HEK293 (cell line): ENCODE measurements at regions not wholly inside any gene's neighbourhood (a gene's known extent, or its start where the extent isn't known, plus 50 kb on each side); places are given as distances from the start of the nearest gene placed in this dataset.

Experiments used
- CTCF ChIA-PET: fragments of 350-600 bp; formaldehyde crosslinking; extraction: SDS; loops from one replicate; lab custom pipeline; 2021; ENCODE audit warnings: antibody characterized with exemption; lab: Yijun Ruan, JAX
- POLR2A ChIA-PET: fragments of 300-600 bp; formaldehyde crosslinking; extraction: SDS; loops from one replicate; lab custom pipeline; 2020; ENCODE audit warnings: antibody characterized with exemption, inconsistent platforms; lab: Yijun Ruan, JAX
- H3K27ac ChIP-seq: fragments of 200-500 bp; sonication (Bioruptor generic); 2 replicates; pipeline ENCODE4 v1.5.1; 2014; ENCODE audit warnings: low read depth, low read length, control low read depth, inconsistent platforms; ENCODE audit errors: extremely low read depth
- H3K36me3 ChIP-seq, 2 experiments: fragments of 200-500 bp in 1 of 2; sonication (Bioruptor generic) in 1 of 2; 1 replicate in 1 of 2; 2 replicates in 1 of 2; pipeline ENCODE4 v1.5.1; 2014 to 2017; ENCODE audit warnings: inconsistent platforms in 2 of 2, low read length in 2 of 2; ENCODE audit not compliant: control insufficient read depth in 2 of 2, insufficient read depth in 1 of 2
- H3K4me1 ChIP-seq: fragments of 200-500 bp; sonication (Bioruptor generic); 2 replicates; pipeline ENCODE4 v1.5.1; 2014; ENCODE audit warnings: mild to moderate bottlenecking, low read length, inconsistent platforms; ENCODE audit not compliant: control insufficient read depth, insufficient read depth
- H3K4me3 ChIP-seq: 2 replicates; pipeline ENCODE4 v1.5.1; 2011; ENCODE audit warnings: low read depth, mild to moderate bottlenecking, control low read depth, low read length, moderate library complexity
- H3K9me3 ChIP-seq: fragments of 200-500 bp; sonication (Bioruptor generic); 2 replicates; pipeline ENCODE4 v1.5.1; 2014; ENCODE audit warnings: low read depth, low read length, inconsistent platforms; ENCODE audit not compliant: control insufficient read depth, insufficient read depth
- EGR2 ChIP-seq: fragments of 450-650 bp; formaldehyde crosslinking; IDR thresholded peaks from 2 replicates; pipeline ENCODE4 v1.5.1; 2016; ENCODE audit warnings: low read depth, missing biosample characterization, missing genetic modification characterization
- OSR2 ChIP-seq: fragments of 450-650 bp; formaldehyde crosslinking; IDR thresholded peaks from 2 replicates; pipeline ENCODE4 v1.5.1; 2016; ENCODE audit warnings: missing biosample characterization, missing genetic modification characterization
- ZIC2 ChIP-seq: fragments of 450-650 bp; formaldehyde crosslinking; IDR thresholded peaks from 2 replicates; pipeline ENCODE4 v1.5.1; 2016; ENCODE audit warnings: missing biosample characterization, missing genetic modification characterization
- ZNF146 ChIP-seq: fragments of 450-650 bp; formaldehyde crosslinking; IDR thresholded peaks from 2 replicates; pipeline ENCODE4 v1.5.1; 2016; ENCODE audit warnings: missing biosample characterization, missing genetic modification characterization
- ZNF223 ChIP-seq: fragments of 450-650 bp; formaldehyde crosslinking; IDR thresholded peaks from 2 replicates; pipeline ENCODE4 v1.5.1; 2016; ENCODE audit warnings: missing biosample characterization, missing genetic modification characterization
- ZNF292 ChIP-seq: fragments of 450-650 bp; formaldehyde crosslinking; IDR thresholded peaks from 2 replicates; pipeline ENCODE4 v1.5.1; 2016; ENCODE audit warnings: low read depth, missing biosample characterization, missing genetic modification characterization, borderline replicate concordance
- ZNF311 ChIP-seq: fragments of 450-650 bp; formaldehyde crosslinking; IDR thresholded peaks from 2 replicates; pipeline ENCODE4 v1.5.1; 2017; ENCODE audit warnings: missing biosample characterization, missing genetic modification characterization, borderline replicate concordance
- ZNF366 ChIP-seq: fragments of 450-650 bp; formaldehyde crosslinking; conservative IDR thresholded peaks from 2 replicates; pipeline ENCODE4 v1.5.1; 2016; ENCODE audit warnings: missing biosample characterization, missing genetic modification characterization
- ZNF629 ChIP-seq: fragments of 450-650 bp; formaldehyde crosslinking; IDR thresholded peaks from 2 replicates; pipeline ENCODE4 v1.5.1; 2017; ENCODE audit warnings: missing biosample characterization, missing genetic modification characterization
- ZNF776 ChIP-seq: fragments of 450-650 bp; formaldehyde crosslinking; IDR thresholded peaks from 2 replicates; pipeline ENCODE4 v1.5.0; 2017; ENCODE audit warnings: missing biosample characterization, missing genetic modification characterization, borderline replicate concordance
- ZNF785 ChIP-seq: fragments of 450-650 bp; formaldehyde crosslinking; IDR thresholded peaks from 2 replicates; pipeline ENCODE4 v1.5.1; 2016; ENCODE audit warnings: missing biosample characterization, missing genetic modification characterization
- ZSCAN16 ChIP-seq: fragments of 450-650 bp; formaldehyde crosslinking; IDR thresholded peaks from 2 replicates; pipeline ENCODE4 v1.5.1; 2016; ENCODE audit warnings: missing biosample characterization, missing genetic modification characterization
- TF ChIP-seq, protein P1 (sequence below): fragments of 450-650 bp; formaldehyde crosslinking; IDR thresholded peaks from 2 replicates; pipeline ENCODE4 v1.5.1; 2016; ENCODE audit warnings: missing biosample characterization, missing genetic modification characterization
- TF ChIP-seq, protein P2 (sequence below): fragments of 450-650 bp; formaldehyde crosslinking; IDR thresholded peaks from 2 replicates; pipeline ENCODE4 v1.5.1; 2016; ENCODE audit warnings: missing biosample characterization, missing genetic modification characterization
- TF ChIP-seq, protein P3 (sequence below): fragments of 450-650 bp; formaldehyde crosslinking; IDR thresholded peaks from 2 replicates; pipeline ENCODE4 v1.5.1; 2016; ENCODE audit warnings: missing biosample characterization, missing genetic modification characterization, borderline replicate concordance
- TF ChIP-seq, protein P4 (sequence below): fragments of 450-650 bp; formaldehyde crosslinking; IDR thresholded peaks from 2 replicates; pipeline ENCODE4 v1.5.1; 2017; ENCODE audit warnings: missing biosample characterization, missing genetic modification characterization

DNA sequence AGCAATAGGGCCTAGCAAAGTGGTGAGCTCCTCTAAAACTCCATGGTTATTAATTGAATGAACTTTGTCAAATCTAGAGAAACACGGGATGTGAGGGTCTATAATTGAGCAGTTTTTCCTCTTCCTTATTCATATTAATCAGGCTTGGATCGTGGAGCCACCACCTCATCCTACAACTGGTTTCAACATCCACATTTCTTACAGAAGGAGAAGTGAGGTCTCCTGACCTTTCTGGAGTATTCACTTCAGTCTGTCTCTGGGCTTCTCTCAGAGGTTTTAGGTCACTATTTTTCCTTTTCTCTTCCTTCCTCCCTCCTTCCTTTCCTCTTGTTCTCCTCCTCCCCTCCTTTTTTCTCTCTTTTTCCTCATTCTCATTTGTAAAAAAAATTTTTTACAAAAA is 177.3 kb upstream of the ACTBL2 start (continued):
- TF ChIP-seq, protein P1, sequence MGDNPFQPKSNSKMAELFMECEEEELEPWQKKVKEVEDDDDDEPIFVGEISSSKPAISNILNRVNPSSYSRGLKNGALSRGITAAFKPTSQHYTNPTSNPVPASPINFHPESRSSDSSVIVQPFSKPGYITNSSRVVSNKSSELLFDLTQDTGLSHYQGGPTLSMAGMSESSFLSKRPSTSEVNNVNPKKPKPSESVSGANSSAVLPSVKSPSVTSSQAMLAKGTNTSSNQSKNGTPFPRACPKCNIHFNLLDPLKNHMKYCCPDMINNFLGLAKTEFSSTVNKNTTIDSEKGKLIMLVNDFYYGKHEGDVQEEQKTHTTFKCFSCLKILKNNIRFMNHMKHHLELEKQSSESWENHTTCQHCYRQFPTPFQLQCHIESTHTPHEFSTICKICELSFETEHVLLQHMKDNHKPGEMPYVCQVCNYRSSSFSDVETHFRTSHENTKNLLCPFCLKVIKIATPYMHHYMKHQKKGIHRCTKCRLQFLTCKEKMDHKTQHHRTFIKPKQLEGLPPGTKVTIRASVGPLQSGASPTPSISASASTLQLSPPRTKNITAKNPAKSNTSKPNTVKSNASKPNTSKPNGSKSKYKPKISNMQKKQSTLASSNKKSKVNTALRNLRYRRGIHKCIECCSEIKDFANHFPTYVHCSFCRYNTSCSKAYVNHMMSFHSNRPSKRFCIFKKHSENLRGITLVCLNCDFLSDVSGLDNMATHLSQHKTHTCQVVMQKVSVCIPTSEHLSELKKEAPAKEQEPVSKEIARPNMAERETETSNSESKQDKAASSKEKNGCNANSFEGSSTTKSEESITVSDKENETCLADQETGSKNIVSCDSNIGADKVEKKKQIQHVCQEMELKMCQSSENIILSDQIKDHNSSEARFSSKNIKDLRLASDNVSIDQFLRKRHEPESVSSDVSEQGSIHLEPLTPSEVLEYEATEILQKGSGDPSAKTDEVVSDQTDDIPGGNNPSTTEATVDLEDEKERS (tag by site-specific recombination): no peak
- TF ChIP-seq ZNF292 (tag by site-specific recombination) (no peak), ZNF366 (tag by site-specific recombination) (no peak), OSR2 (tag by site-specific recombination) (no peak), ZNF629 (tag by site-specific recombination) (no peak)

DNA sequence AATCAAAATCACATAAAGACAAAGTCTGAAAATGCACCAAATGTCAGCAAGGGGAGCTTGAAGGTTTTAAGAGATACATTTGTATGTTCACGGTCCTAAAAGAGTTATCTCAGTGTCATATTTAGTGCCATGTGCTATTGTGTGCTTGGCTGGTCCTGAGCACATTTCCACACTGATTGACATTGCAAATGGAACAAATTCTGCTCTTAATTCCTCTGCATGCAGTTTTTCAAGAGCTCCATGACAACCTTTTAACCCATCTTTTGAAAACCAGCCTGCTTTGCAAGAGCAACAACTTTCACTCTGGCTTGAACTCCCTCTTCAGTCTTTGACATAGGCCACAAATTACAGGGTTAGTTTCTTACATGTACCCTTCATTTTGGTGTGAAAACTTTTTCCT is 175.4 kb upstream of the ACTBL2 start:
- POLR2A ChIA-PET: no interaction called here
- TF ChIP-seq EGR2 (tag by site-specific recombination): no peak
- TF ChIP-seq, protein P2, sequence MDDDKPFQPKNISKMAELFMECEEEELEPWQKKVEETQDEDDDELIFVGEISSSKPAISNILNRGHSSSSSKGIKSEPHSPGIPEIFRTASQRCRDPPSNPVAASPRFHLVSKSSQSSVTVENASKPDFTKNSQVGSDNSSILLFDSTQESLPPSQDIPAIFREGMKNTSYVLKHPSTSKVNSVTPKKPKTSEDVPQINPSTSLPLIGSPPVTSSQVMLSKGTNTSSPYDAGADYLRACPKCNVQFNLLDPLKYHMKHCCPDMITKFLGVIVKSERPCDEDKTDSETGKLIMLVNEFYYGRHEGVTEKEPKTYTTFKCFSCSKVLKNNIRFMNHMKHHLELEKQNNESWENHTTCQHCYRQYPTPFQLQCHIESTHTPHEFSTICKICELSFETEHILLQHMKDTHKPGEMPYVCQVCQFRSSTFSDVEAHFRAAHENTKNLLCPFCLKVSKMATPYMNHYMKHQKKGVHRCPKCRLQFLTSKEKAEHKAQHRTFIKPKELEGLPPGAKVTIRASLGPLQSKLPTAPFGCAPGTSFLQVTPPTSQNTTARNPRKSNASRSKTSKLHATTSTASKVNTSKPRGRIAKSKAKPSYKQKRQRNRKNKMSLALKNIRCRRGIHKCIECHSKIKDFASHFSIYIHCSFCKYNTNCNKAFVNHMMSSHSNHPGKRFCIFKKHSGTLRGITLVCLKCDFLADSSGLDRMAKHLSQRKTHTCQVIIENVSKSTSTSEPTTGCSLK (tag by site-specific recombination): no peak
- no peak for TF ChIP-seq ZIC2 (tag by site-specific recombination)
- no peak for TF ChIP-seq ZNF311 (tag by site-specific recombination)
- TF ChIP-seq ZNF785 (tag by site-specific recombination): no peak
- TF ChIP-seq, protein P3, sequence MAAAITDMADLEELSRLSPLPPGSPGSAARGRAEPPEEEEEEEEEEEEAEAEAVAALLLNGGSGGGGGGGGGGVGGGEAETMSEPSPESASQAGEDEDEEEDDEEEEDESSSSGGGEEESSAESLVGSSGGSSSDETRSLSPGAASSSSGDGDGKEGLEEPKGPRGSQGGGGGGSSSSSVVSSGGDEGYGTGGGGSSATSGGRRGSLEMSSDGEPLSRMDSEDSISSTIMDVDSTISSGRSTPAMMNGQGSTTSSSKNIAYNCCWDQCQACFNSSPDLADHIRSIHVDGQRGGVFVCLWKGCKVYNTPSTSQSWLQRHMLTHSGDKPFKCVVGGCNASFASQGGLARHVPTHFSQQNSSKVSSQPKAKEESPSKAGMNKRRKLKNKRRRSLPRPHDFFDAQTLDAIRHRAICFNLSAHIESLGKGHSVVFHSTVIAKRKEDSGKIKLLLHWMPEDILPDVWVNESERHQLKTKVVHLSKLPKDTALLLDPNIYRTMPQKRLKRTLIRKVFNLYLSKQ (tag by site-specific recombination): no peak
- TF ChIP-seq ZNF776 (tag by site-specific recombination): no peak
- TF ChIP-seq, protein P4, sequence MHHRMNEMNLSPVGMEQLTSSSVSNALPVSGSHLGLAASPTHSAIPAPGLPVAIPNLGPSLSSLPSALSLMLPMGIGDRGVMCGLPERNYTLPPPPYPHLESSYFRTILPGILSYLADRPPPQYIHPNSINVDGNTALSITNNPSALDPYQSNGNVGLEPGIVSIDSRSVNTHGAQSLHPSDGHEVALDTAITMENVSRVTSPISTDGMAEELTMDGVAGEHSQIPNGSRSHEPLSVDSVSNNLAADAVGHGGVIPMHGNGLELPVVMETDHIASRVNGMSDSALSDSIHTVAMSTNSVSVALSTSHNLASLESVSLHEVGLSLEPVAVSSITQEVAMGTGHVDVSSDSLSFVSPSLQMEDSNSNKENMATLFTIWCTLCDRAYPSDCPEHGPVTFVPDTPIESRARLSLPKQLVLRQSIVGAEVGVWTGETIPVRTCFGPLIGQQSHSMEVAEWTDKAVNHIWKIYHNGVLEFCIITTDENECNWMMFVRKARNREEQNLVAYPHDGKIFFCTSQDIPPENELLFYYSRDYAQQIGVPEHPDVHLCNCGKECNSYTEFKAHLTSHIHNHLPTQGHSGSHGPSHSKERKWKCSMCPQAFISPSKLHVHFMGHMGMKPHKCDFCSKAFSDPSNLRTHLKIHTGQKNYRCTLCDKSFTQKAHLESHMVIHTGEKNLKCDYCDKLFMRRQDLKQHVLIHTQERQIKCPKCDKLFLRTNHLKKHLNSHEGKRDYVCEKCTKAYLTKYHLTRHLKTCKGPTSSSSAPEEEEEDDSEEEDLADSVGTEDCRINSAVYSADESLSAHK: no peak
- no peak for TF ChIP-seq ZNF223 (tag by site-specific recombination)
- no peak for TF ChIP-seq OSR2 (tag by site-specific recombination)
- no peak for TF ChIP-seq ZSCAN16 (tag by site-specific recombination)
- TF ChIP-seq ZNF146: no peak
- Histone ChIP-seq H3K27ac (no peak overlapping the region), H3K4me3 (no peak overlapping the region), H3K36me3 (no peaks in the 10 kb centered on the region), H3K9me3 (no peaks in the 10 kb centered on the region), H3K4me1 (no peaks in the 10 kb centered on the region)
- CTCF ChIA-PET: interaction anchor here (0.7 to 2.5 kb wide), 4 partner anchors 8 to 832 kb away, joined by 3 to 10 read pairs (median 6); no protein-coding TSS in a partner anchor
